T-cell (primary cell): ENCODE measurements at regions not wholly inside any gene's neighbourhood (a gene's known extent, or its start where the extent isn't known, plus 50 kb on each side); places are given as distances from the start of the nearest gene placed in this dataset.

ENCODE experiments used
- ATAC-seq, 4 experiments: fragments of 200-7000 bp in 3 of 4; fragments of 150-1000 bp in 1 of 4; cut with Tn5 transposase; replicated peaks in 1 of 4; 1 replicate in 3 of 4; 2 replicates in 1 of 4; pipeline ENCODE4 v1.10.0; 2021; ENCODE audit warnings: moderate library complexity in 3 of 4, mild to moderate bottlenecking in 2 of 4, moderate number of reproducible peaks in 1 of 4
- CTCF ChIA-PET, 2 donors: fragments of 300-600 bp; sonication (Branson Sonifier 250); formaldehyde crosslinking; loops; one replicate each; lab custom pipeline; 2022; ENCODE audit warnings: antibody characterized with exemption in 2 of 2; lab: Charles Lee
- POLR2A ChIA-PET, 2 donors: fragments of 300-600 bp; sonication (Branson Sonifier 250); formaldehyde crosslinking; loops; one replicate each; lab custom pipeline; 2022; ENCODE audit warnings: antibody characterized with exemption in 2 of 2; lab: Charles Lee
- DNase-seq, 35 experiments: peaks; one replicate each; pipeline versions ENCODE4 v3.0.0 to v3.0.0-alpha.2; 2013 to 2023
- H3K27ac ChIP-seq: one replicate; pipeline ENCODE4 v1.5.1; 2013; ENCODE audit warnings: low read length
- H3K27me3 ChIP-seq, 2 experiments: replicated peaks in 1 of 2; 1 replicate in 1 of 2; 2 replicates in 1 of 2; pipeline versions ENCODE4 v1.6.1 to v1.7.0; 2013; ENCODE audit warnings: low read length in 1 of 2, mixed read lengths in 1 of 2; ENCODE audit not compliant: control insufficient read depth in 2 of 2, insufficient read depth in 2 of 2; ENCODE audit errors: extremely low read depth in 1 of 2
- H3K36me3 ChIP-seq, 2 donors: 1 replicate in 1 of 2; 2 replicates in 1 of 2; pipeline versions ENCODE4 v1.6.1 to v1.7.0; 2013; ENCODE audit warnings: low read length in 1 of 2; ENCODE audit not compliant: control insufficient read depth in 2 of 2, insufficient read depth in 1 of 2; ENCODE audit errors: extremely low read depth in 1 of 2
- H3K4me1 ChIP-seq, 2 experiments: 1 replicate in 1 of 2; 2 replicates in 1 of 2; pipeline versions ENCODE4 v1.6.1 to v1.7.0; 2013; ENCODE audit warnings: low read length in 2 of 2, mixed read lengths in 1 of 2; ENCODE audit not compliant: insufficient read depth in 2 of 2, control insufficient read depth in 1 of 2; ENCODE audit errors: extremely low read depth in 1 of 2
- H3K4me3 ChIP-seq, 2 donors: 1 replicate in 1 of 2; 2 replicates in 1 of 2; pipeline versions ENCODE4 v1.5.1 to v1.7.0; 2013; ENCODE audit warnings: mild to moderate bottlenecking in 2 of 2, low read length in 1 of 2, moderate library complexity in 1 of 2; ENCODE audit not compliant: control insufficient read depth in 1 of 2; ENCODE audit errors: extremely low read depth in 1 of 2
- H3K9me3 ChIP-seq: 2 replicates; pipeline ENCODE4 v1.7.0; 2013
- H3K27ac Mint-ChIP-seq, 2 donors: one replicate each; pipeline ENCODE4 v1.8.0; 2020 to 2021; ENCODE audit warnings: mild to moderate bottlenecking in 2 of 2, mixed read lengths in 2 of 2
- H3K27me3 Mint-ChIP-seq, 2 donors: one replicate each; pipeline ENCODE4 v1.8.0; 2021 to 2022; ENCODE audit warnings: mixed read lengths in 2 of 2
- H3K36me3 Mint-ChIP-seq: one replicate; pipeline ENCODE4 v1.8.0; 2021; ENCODE audit warnings: mixed read lengths
- H3K4me1 Mint-ChIP-seq, 3 donors: one replicate each; pipeline ENCODE4 v1.8.0; 2020 to 2022; ENCODE audit warnings: mixed read lengths in 3 of 3, mild to moderate bottlenecking in 1 of 3
- H3K4me3 Mint-ChIP-seq, 3 donors: one replicate each; pipeline ENCODE4 v1.8.0; 2020 to 2022; ENCODE audit warnings: mild to moderate bottlenecking in 3 of 3, mixed read lengths in 3 of 3, moderate library complexity in 3 of 3
- H3K9me3 Mint-ChIP-seq, 3 donors: one replicate each; pipeline ENCODE4 v1.8.0; 2020 to 2022; ENCODE audit warnings: mixed read lengths in 3 of 3
- WGBS: methylation state at CpG from one replicate; pipeline ENCODE4 v1.1.5; 2013; ENCODE audit warnings: missing lambda C conversion rate; ENCODE audit not compliant: insufficient coverage; 5-methylcytosine and 5-hydroxymethylcytosine counted together

DNA sequence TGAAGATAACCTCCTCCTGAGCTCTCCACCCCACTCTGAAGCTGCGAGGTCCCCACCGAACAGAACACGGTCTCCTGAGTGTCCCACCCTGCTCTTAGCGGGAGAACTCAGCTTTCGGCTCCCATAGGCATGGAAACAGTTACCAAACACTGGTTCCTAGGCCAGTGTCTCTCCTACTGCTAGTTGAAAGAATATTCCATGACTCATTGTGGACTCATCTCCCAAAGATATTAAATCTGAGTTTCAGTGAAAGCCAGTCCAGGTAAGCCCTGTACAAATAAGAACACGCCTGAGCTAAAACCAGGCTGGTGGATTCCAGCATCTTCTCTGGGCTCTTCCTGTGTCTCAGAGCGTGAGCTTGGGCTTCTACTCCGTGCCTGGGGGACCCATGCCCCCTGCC is 107.5 kb upstream of the CLDN14 start:
- ATAC-seq (no peak), DNase-seq (no peak)
- no peak overlapping the region for H3K27ac ChIP-seq
- no peaks in the 10 kb centered on the region for H3K9me3 Mint-ChIP-seq
- peaks cover 0 to 3% of the 10 kb centered on the region in 2 donors for H3K27me3 Mint-ChIP-seq
- ChIA-PET CTCF (no interaction called here), POLR2A (no interaction called here)
- H3K4me3 ChIP-seq, result no peak overlapping the region
- H3K36me3 Mint-ChIP-seq, result no peaks in the 10 kb centered on the region
- H3K27ac Mint-ChIP-seq, result no peak overlapping the region
- no peaks in the 10 kb centered on the region for H3K9me3 ChIP-seq
- no peaks in the 10 kb centered on the region for H3K36me3 ChIP-seq
- no peak overlapping the region for H3K4me3 Mint-ChIP-seq
- H3K4me1 Mint-ChIP-seq, result peaks cover 5 to 10% (median 6%) of the 10 kb centered on the region in 3 donors
- H3K4me1 ChIP-seq, result no peaks in the 10 kb centered on the region
- WGBS, result 89% methylated on average over 4 of the region's 8 CpGs
- peaks cover 0 to 9% of the 10 kb centered on the region in 2 experiments for H3K27me3 ChIP-seq

GRCh38 chr21:36589352-36589971 is 109.5 kb upstream of the SIM2 start:
- WGBS, result 25% methylated on average over 2 of the region's 10 CpGs
- H3K4me3 ChIP-seq, result no peak overlapping the region
- ATAC-seq, result no peak

GRCh38 chr21:36591326-36591970 is 107.5 kb upstream of the SIM2 start:
- Mint-ChIP-seq H3K4me1 (peaks cover 0 to 9% (median 0%) of the 10 kb centered on the region in 3 donors), H3K9me3 (no peaks in the 10 kb centered on the region), H3K4me3 (no peak overlapping the region), H3K27me3 (peaks cover 4 to 14% of the 10 kb centered on the region in 2 donors), H3K27ac (no peak overlapping the region), H3K36me3 (no peaks in the 10 kb centered on the region)
- DNase-seq, result no peak
- no peaks in the 10 kb centered on the region for H3K9me3 ChIP-seq
- H3K36me3 ChIP-seq, result no peaks in the 10 kb centered on the region
- POLR2A ChIA-PET, result no interaction called here
- H3K4me1 ChIP-seq, result no peaks in the 10 kb centered on the region
- peaks cover 0 to 23% of the 10 kb centered on the region in 2 experiments for H3K27me3 ChIP-seq
- H3K4me3 ChIP-seq, result no peak overlapping the region
- H3K27ac ChIP-seq, result no peak overlapping the region
- CTCF ChIA-PET, result no interaction called here
- 75% methylated on average over 5 of the region's 16 CpGs for WGBS
- no peak for ATAC-seq

More at GRCh38 chr21:36589352-36589971, 109.5 kb upstream of the SIM2 start:
- H3K4me1 ChIP-seq, result no peaks in the 10 kb centered on the region
- ChIA-PET CTCF (interaction anchor here in 1 of 2 donors (0.6 kb wide), 1 partner anchor 11 kb away, joined by 4 read pairs; no protein-coding TSS in a partner anchor), POLR2A (no interaction called here)
- peaks cover 0 to 23% of the 10 kb centered on the region in 2 experiments for H3K27me3 ChIP-seq
- H3K27ac ChIP-seq, result no peak overlapping the region
- no peaks in the 10 kb centered on the region for H3K9me3 ChIP-seq
- H3K36me3 Mint-ChIP-seq, result no peaks in the 10 kb centered on the region
- H3K27me3 Mint-ChIP-seq, result peaks cover 0 to 8% of the 10 kb centered on the region in 2 donors
- H3K4me3 Mint-ChIP-seq, result no peak overlapping the region
- no peaks in the 10 kb centered on the region for H3K9me3 Mint-ChIP-seq
- H3K27ac Mint-ChIP-seq, result no peak overlapping the region
- no peaks in the 10 kb centered on the region for H3K36me3 ChIP-seq
- H3K4me1 Mint-ChIP-seq, result peaks cover 5 to 16% (median 6%) of the 10 kb centered on the region in 3 donors
- peak in 1 of 35 experiments; percentile 8 for DNase-seq

- no peaks in the 10 kb centered on the region for H3K9me3 ChIP-seq
- H3K27me3 ChIP-seq, result peaks cover 0 to 23% of the 10 kb centered on the region in 2 experiments
- ChIA-PET CTCF (no interaction called here), POLR2A (no interaction called here)
- Mint-ChIP-seq H3K4me3 (no peak overlapping the region), H3K9me3 (peaks cover 0 to 7% (median 0%) of the 10 kb centered on the region in 3 donors), H3K27ac (no peak overlapping the region), H3K27me3 (peaks cover 6 to 18% of the 10 kb centered on the region in 2 donors), H3K4me1 (peaks cover under 1 to 9% (median 4%) of the 10 kb centered on the region in 3 donors), H3K36me3 (no peaks in the 10 kb centered on the region)
- no peaks in the 10 kb centered on the region for H3K4me1 ChIP-seq
- H3K27ac ChIP-seq, result no peak overlapping the region
- H3K36me3 ChIP-seq, result no peaks in the 10 kb centered on the region
- WGBS, result 83% methylated on average over 1 of the region's 2 CpGs
- DNase-seq (no peak), ATAC-seq (no peak)
- H3K4me3 ChIP-seq, result no peak overlapping the region
Measured at GRCh38 chr21:36596174-36596573, 102.7 kb upstream of the SIM2 start.

GRCh38 chr21:36601362-36601761 is 97.6 kb upstream of the SIM2 start:
- H3K27ac Mint-ChIP-seq, result peak overlapping the region; percentile 50 to 52
- Histone ChIP-seq H3K27me3 (peaks cover 0 to 26% of the 10 kb centered on the region in 2 experiments), H3K4me1 (peaks cover 9 to 25% of the 10 kb centered on the region in 2 experiments), H3K9me3 (no peaks in the 10 kb centered on the region), H3K27ac (no peak overlapping the region), H3K4me3 (no peak overlapping the region), H3K36me3 (no peaks in the 10 kb centered on the region)
- WGBS, result no CpG with 5 or more reads among the region's 3 CpGs
- no peak for DNase-seq
- no peak overlapping the region for H3K4me3 Mint-ChIP-seq
- POLR2A ChIA-PET, result no interaction called here
- peaks cover 2 to 7% of the 10 kb centered on the region in 2 donors for H3K27me3 Mint-ChIP-seq
- H3K36me3 Mint-ChIP-seq, result no peaks in the 10 kb centered on the region
- CTCF ChIA-PET, result no interaction called here
- peaks cover 18 to 22% (median 21%) of the 10 kb centered on the region in 3 donors for H3K4me1 Mint-ChIP-seq
- no peak for ATAC-seq
- H3K9me3 Mint-ChIP-seq, result peaks cover 0 to 7% (median 0%) of the 10 kb centered on the region in 3 donors

GRCh38 chr21:36602735-36603134 is 96.2 kb upstream of the SIM2 start:
- WGBS, result 17% methylated on average over 2 of the region's 8 CpGs
- Histone ChIP-seq H3K27me3 (peaks cover 0 to 32% of the 10 kb centered on the region in 2 experiments), H3K4me3 (no peak overlapping the region), H3K36me3 (no peaks in the 10 kb centered on the region), H3K4me1 (peaks cover 9 to 25% of the 10 kb centered on the region in 2 experiments), H3K9me3 (no peaks in the 10 kb centered on the region), H3K27ac (peak overlapping the region; percentile 15)
- Mint-ChIP-seq H3K27me3 (peaks cover 0 to 11% of the 10 kb centered on the region in 2 donors), H3K9me3 (peaks cover 0 to 7% (median 0%) of the 10 kb centered on the region in 3 donors), H3K4me3 (peak overlapping the region in 2 of 3 donors; percentile 22 to 63), H3K27ac (peak overlapping the region; percentile 84 to 96), H3K4me1 (peaks cover 18 to 22% (median 21%) of the 10 kb centered on the region in 3 donors), H3K36me3 (no peaks in the 10 kb centered on the region)
- POLR2A ChIA-PET, result no interaction called here
- DNase-seq (peak in 5 of 35 experiments; percentile 8 to 33 (median 9)), ATAC-seq (peak; percentile 17 to 58 (median 47))
- CTCF ChIA-PET, result no interaction called here
